ENCODE measurements at regions not wholly inside any gene's neighbourhood (a gene's known extent, or its start where the extent isn't known, plus 50 kb on each side); places are given as distances from the start of the nearest gene placed in this dataset.

DNA sequence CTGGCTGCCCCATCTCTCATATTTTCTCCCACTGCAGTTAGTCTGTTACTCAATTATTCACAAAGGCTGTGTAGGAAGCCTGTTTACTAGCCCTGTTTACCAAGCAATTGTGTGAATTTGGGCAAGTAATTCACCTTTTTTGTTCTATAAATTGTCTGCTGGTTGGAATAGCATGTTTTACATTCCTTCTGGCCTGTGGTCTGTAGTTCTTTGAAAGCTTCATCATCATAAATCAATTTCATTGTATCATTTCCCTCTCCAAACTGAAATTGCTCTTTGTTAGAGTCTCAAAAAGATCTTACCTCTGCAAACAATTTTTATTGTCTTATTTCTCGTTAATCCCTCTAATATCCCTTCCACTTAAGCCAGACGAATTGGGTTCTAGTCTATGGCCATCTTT, 1059.5 kb upstream of the ADGRL4 start:
- TF ChIP-seq, protein P1, sequence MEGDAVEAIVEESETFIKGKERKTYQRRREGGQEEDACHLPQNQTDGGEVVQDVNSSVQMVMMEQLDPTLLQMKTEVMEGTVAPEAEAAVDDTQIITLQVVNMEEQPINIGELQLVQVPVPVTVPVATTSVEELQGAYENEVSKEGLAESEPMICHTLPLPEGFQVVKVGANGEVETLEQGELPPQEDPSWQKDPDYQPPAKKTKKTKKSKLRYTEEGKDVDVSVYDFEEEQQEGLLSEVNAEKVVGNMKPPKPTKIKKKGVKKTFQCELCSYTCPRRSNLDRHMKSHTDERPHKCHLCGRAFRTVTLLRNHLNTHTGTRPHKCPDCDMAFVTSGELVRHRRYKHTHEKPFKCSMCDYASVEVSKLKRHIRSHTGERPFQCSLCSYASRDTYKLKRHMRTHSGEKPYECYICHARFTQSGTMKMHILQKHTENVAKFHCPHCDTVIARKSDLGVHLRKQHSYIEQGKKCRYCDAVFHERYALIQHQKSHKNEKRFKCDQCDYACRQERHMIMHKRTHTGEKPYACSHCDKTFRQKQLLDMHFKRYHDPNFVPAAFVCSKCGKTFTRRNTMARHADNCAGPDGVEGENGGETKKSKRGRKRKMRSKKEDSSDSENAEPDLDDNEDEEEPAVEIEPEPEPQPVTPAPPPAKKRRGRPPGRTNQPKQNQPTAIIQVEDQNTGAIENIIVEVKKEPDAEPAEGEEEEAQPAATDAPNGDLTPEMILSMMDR (IDR thresholded peaks at IDR 0.05; ENCODE audit: control extremely low read depth in 1 of 3, insufficient read depth in 1 of 3, low read depth in 1 of 3, low read length in 3 of 3): no peak
- no peak for TF ChIP-seq PHF8 (conservative IDR thresholded peaks at IDR 0.05; ENCODE audit: low read depth, low read length)
- no peak for TF ChIP-seq CHD2 (IDR thresholded peaks at IDR 0.05; ENCODE audit: low read length)
- no peak for TF ChIP-seq RNF2 (IDR thresholded peaks at IDR 0.05; ENCODE audit: borderline replicate concordance, low read depth, low read length, missing control alignments, poor library complexity, severe bottlenecking)
- TF ChIP-seq, protein P2, sequence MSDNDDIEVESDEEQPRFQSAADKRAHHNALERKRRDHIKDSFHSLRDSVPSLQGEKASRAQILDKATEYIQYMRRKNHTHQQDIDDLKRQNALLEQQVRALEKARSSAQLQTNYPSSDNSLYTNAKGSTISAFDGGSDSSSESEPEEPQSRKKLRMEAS (IDR thresholded peaks at IDR 0.05): no peak
- no peak for TF ChIP-seq RFX5 (IDR thresholded peaks at IDR 0.05; ENCODE audit: borderline replicate concordance, low read depth, low read length)
- no peak for TF ChIP-seq HDAC2 (IDR thresholded peaks at IDR 0.05; ENCODE audit: borderline replicate concordance in 1 of 2, low read depth in 2 of 2, low read length in 2 of 2)
- TF ChIP-seq SP2 (IDR thresholded peaks at IDR 0.05; ENCODE audit: low read length): no peak
- no peak for TF ChIP-seq POLR2A (IDR thresholded peaks at IDR 0.05; ENCODE audit: control extremely low read depth in 1 of 2, low read depth in 2 of 2, low read length in 2 of 2)
- no peak for TF ChIP-seq RAD21 (IDR thresholded peaks at IDR 0.05 in 1 of 2, conservative IDR thresholded peaks at IDR 0.05 in 1 of 2; ENCODE audit: low read depth in 2 of 2, low read length in 2 of 2)

All from H1 (cell line).